Neural cell (in vitro differentiated cells): ENCODE measurements at regions not wholly inside any gene's neighbourhood (a gene's known extent, or its start where the extent isn't known, plus 50 kb on each side); places are given as distances from the start of the nearest gene placed in this dataset.
"Not testable (repeated sequence)": the region's sequence is repeated elsewhere in the genome, so short reads cannot be mapped to it uniquely, and the experiment has no call there.

Experiments
- H2AFZ ChIP-seq: fragments of 200-600, 300-800 bp; sonication (generic), shearing (Covaris generic); 2 replicates; pipeline ENCODE4 v1.6.0; 2014; ENCODE audit warnings: low read depth, mild to moderate bottlenecking, antibody characterized with exemption, low read length, moderate library complexity
- H3F3A ChIP-seq: fragments of 200-600 bp; shearing (Covaris generic); 2 replicates; pipeline ENCODE4 v1.6.1; 2016; ENCODE audit warnings: mild to moderate bottlenecking, moderate library complexity, mixed read lengths, antibody characterized with exemption, low read length; ENCODE audit not compliant: insufficient read depth, poor library complexity, severe bottlenecking
- H3K27ac ChIP-seq: fragments of 200-600, 300-800 bp; sonication (generic), shearing (Covaris generic); 2 replicates; pipeline ENCODE4 v1.5.1; 2014; ENCODE audit warnings: mild to moderate bottlenecking, low read length, moderate library complexity
- H3K27me3 ChIP-seq: fragments of 300-800, 200-600 bp; sonication (generic), shearing (Covaris generic); 2 replicates; pipeline ENCODE4 v1.6.0; 2014; ENCODE audit warnings: mild to moderate bottlenecking, low read depth, low read length, moderate library complexity; ENCODE audit not compliant: insufficient read depth
- H3K36me3 ChIP-seq: fragments of 300-800, 200-600 bp; sonication (generic), shearing (Covaris generic); 2 replicates; pipeline ENCODE4 v1.5.1; 2014; ENCODE audit warnings: mild to moderate bottlenecking, antibody characterized with exemption, low read length, moderate library complexity; ENCODE audit not compliant: insufficient read depth
- H3K4me2 ChIP-seq: fragments of 300-800, 200-600 bp; sonication (generic), shearing (Covaris generic); 2 replicates; pipeline ENCODE4 v1.6.0; 2014; ENCODE audit warnings: mild to moderate bottlenecking, low read length
- H3K4me3 ChIP-seq: fragments of 300-800, 200-600 bp; sonication (generic), shearing (Covaris generic); 2 replicates; pipeline ENCODE4 v1.5.1; 2014; ENCODE audit warnings: mild to moderate bottlenecking, low read length, moderate library complexity
- H3K79me2 ChIP-seq: fragments of 200-600 bp; shearing (Covaris generic); replicated peaks from 2 replicates; pipeline ENCODE4 v1.6.0; 2014; ENCODE audit warnings: mild to moderate bottlenecking, low read length, moderate library complexity; ENCODE audit not compliant: insufficient read depth
- H3K9ac ChIP-seq: fragments of 300-800, 200-600 bp; sonication (generic), shearing (Covaris generic); 2 replicates; pipeline ENCODE4 v1.6.1; 2016; ENCODE audit warnings: mild to moderate bottlenecking, low read length, mixed read lengths
- H3K9me2 ChIP-seq: fragments of 200-600 bp; shearing (Covaris generic); 2 replicates; pipeline ENCODE4 v1.6.1; 2016; ENCODE audit warnings: mild to moderate bottlenecking, low read length, mixed read lengths; ENCODE audit not compliant: insufficient read depth
- H3K9me3 ChIP-seq: fragments of 200-600, 300-800 bp; sonication (generic), shearing (Covaris generic); 2 replicates; pipeline ENCODE4 v1.6.1; 2016; ENCODE audit warnings: mild to moderate bottlenecking, mixed run types, low read length, moderate library complexity, mixed read lengths
- H4K20me1 ChIP-seq: fragments of 200-600 bp; shearing (Covaris generic); 2 replicates; pipeline ENCODE4 v1.6.1; 2016; ENCODE audit warnings: mild to moderate bottlenecking, mixed run types; ENCODE audit not compliant: insufficient read depth
- EP300 ChIP-seq: fragments of 450-650 bp; conservative IDR thresholded peaks from 2 replicates; pipeline ENCODE4 v1.6.1; 2014; ENCODE audit warnings: antibody characterized with exemption, mild to moderate bottlenecking, moderate library complexity; ENCODE audit not compliant: poor library complexity, severe bottlenecking
- EZH2 ChIP-seq: fragments of 200-600, 300-800 bp; shearing (Covaris generic), sonication (generic); IDR thresholded peaks from 2 replicates; pipeline ENCODE4 v1.6.1; 2014; ENCODE audit warnings: antibody characterized with exemption, low read length, borderline replicate concordance, mild to moderate bottlenecking; ENCODE audit not compliant: insufficient read depth, poor library complexity, severe bottlenecking
- MXI1 ChIP-seq: fragments of 450-650 bp; conservative IDR thresholded peaks from 2 replicates; pipeline ENCODE4 v1.6.1; 2014; ENCODE audit warnings: antibody characterized with exemption, mild to moderate bottlenecking; ENCODE audit not compliant: poor library complexity, severe bottlenecking
- POLR2AphosphoS5 ChIP-seq: IDR thresholded peaks from 2 replicates; pipeline ENCODE4 v1.6.1; 2012
- RAD21 ChIP-seq: fragments of 450-650 bp; conservative IDR thresholded peaks from 2 replicates; pipeline ENCODE4 v1.6.1; 2014; ENCODE audit warnings: antibody characterized with exemption, mild to moderate bottlenecking, moderate library complexity
- SMC3 ChIP-seq: fragments of 450-650 bp; conservative IDR thresholded peaks from 2 replicates; pipeline ENCODE4 v1.6.1; 2014; ENCODE audit warnings: antibody characterized with exemption, mild to moderate bottlenecking, moderate library complexity; ENCODE audit not compliant: poor library complexity
- TAF1 ChIP-seq: IDR thresholded peaks from 2 replicates; pipeline ENCODE4 v1.6.1; 2012; ENCODE audit warnings: low read depth
- TF ChIP-seq, protein P1 (sequence below): IDR thresholded peaks from 2 replicates; pipeline ENCODE4 v1.6.1; 2012; ENCODE audit warnings: borderline replicate concordance

- Histone ChIP-seq H3K27me3 (peaks cover 31% of the 10 kb centered on the region), H3K79me2 (no peaks in the 10 kb centered on the region), H3K9ac (peak overlapping the region; percentile 16), H4K20me1 (no peaks in the 10 kb centered on the region), H3K36me3 (no peaks in the 10 kb centered on the region), H3F3A (no peaks in the 10 kb centered on the region), H3K9me2 (no peaks in the 10 kb centered on the region), H3K9me3 (no peaks in the 10 kb centered on the region), H3K27ac (no peak overlapping the region), H3K4me3 (peak overlapping the region; percentile 54), H3K4me2 (no peak overlapping the region), H2AFZ (no peak overlapping the region)
- TF ChIP-seq RAD21 (no peak), EZH2 (no peak), MXI1 (no peak), TAF1 (no peak), EP300 (no peak), POLR2AphosphoS5 (no peak), SMC3 (no peak)
- TF ChIP-seq, protein P1, sequence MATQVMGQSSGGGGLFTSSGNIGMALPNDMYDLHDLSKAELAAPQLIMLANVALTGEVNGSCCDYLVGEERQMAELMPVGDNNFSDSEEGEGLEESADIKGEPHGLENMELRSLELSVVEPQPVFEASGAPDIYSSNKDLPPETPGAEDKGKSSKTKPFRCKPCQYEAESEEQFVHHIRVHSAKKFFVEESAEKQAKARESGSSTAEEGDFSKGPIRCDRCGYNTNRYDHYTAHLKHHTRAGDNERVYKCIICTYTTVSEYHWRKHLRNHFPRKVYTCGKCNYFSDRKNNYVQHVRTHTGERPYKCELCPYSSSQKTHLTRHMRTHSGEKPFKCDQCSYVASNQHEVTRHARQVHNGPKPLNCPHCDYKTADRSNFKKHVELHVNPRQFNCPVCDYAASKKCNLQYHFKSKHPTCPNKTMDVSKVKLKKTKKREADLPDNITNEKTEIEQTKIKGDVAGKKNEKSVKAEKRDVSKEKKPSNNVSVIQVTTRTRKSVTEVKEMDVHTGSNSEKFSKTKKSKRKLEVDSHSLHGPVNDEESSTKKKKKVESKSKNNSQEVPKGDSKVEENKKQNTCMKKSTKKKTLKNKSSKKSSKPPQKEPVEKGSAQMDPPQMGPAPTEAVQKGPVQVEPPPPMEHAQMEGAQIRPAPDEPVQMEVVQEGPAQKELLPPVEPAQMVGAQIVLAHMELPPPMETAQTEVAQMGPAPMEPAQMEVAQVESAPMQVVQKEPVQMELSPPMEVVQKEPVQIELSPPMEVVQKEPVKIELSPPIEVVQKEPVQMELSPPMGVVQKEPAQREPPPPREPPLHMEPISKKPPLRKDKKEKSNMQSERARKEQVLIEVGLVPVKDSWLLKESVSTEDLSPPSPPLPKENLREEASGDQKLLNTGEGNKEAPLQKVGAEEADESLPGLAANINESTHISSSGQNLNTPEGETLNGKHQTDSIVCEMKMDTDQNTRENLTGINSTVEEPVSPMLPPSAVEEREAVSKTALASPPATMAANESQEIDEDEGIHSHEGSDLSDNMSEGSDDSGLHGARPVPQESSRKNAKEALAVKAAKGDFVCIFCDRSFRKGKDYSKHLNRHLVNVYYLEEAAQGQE: no peak
Observed at GRCh38 chr7:32761451-32762205, 129.9 kb downstream of the KBTBD2 start.

DNA sequence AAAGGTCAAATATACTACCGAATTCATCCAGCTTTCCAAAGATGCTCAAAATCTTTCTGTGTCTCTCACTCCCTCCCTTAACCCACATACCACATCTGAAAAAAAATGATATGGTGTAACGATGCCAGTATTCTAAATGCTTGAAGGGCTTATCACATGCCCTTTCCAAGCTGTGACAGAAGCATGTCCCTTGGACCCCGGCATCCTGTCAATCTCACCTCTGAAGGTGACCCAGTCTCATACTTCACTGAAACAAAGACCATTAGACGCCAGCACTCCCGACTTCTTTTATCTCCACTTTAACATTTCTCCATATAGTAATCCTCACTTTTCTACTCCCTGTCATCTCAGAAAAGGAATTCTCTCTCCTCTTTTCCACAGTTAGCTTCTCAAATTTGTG lies 130.8 kb downstream of the KBTBD2 start:
- not testable (repeated sequence) for H3K9me3 ChIP-seq, H3K36me3 ChIP-seq, H3K4me3 ChIP-seq, H2AFZ ChIP-seq, H3K9me2 ChIP-seq, H3K4me2 ChIP-seq, H3K27ac ChIP-seq, H3F3A ChIP-seq, H3K9ac ChIP-seq, H3K79me2 ChIP-seq, H4K20me1 ChIP-seq
- H3K27me3 ChIP-seq: peaks cover 31% of the 10 kb centered on the region

DNA sequence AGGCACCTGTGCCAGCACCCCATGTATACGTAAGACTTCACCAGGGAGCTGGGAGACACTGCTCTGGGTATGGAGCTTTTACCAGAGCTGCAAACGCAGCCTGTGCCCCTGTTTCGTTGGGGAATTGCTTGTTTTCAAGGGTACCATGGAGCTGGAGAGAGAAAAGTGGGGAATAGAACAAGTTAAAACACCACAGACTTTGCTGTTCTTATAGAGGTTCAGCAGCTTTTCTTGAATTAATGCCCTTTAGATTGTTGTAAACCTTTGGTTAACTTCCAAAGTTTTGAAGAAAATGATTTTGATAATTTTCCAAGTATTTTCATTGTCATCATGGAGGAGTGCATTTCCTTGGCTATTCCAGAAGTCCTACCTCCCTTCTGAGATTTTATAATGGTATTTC lies 131.7 kb downstream of the KBTBD2 start:
- not testable (repeated sequence) for H3K9me3 ChIP-seq, H3K27ac ChIP-seq, H3F3A ChIP-seq, H3K36me3 ChIP-seq, H3K4me3 ChIP-seq, H3K79me2 ChIP-seq, H3K4me2 ChIP-seq, H3K9me2 ChIP-seq, H2AFZ ChIP-seq, H3K9ac ChIP-seq, H4K20me1 ChIP-seq
- H3K27me3 ChIP-seq: peaks cover 31% of the 10 kb centered on the region

DNA sequence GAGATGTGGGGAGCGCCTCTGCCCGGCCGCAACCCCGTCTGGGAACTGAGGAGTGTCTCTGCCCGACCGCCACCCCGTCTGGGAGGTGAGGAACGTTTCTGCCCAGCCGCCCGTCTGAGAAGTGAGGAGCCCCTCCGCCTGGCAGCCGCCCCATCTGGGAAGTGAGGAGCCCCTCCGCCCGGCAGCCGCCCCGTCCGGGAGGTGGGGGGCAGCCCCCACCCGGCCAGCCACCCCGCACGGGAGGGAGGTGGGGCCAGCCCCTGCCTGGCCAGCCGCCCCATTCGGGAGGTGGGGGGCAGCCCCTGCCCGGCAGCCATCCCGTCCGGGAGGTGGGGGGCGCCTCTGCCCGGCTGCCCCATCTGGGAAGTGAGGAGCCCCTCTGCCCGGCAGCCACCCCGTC lies 137.7 kb downstream of the KBTBD2 start:
- not testable (repeated sequence) for H3K9me2 ChIP-seq, H3K27ac ChIP-seq, H3F3A ChIP-seq, H3K9ac ChIP-seq, H2AFZ ChIP-seq, H3K27me3 ChIP-seq, H3K9me3 ChIP-seq, H3K79me2 ChIP-seq, H3K36me3 ChIP-seq, H3K4me3 ChIP-seq, H4K20me1 ChIP-seq, H3K4me2 ChIP-seq

DNA sequence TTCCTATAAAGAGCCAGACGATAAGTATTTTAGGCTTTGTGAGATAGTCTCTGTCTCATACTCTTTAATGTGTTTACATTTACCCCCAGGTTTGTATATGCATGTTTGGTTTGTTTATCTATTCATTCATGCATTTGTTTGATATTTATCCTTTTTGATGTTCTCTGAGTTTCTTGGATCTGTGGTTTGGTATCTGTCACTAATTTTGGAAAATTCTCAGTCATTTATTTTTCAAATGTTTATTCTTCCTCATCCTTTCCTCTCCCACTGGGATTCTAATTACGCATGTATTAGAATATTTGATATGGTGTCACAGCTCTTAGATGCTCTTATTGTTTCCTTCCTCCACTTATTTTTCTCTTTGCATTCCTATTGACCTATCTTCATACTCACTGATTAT lies 143.2 kb downstream of the KBTBD2 start:
- H3K79me2 ChIP-seq, H3K9me2 ChIP-seq, H3K27ac ChIP-seq, H3K36me3 ChIP-seq, H3K27me3 ChIP-seq, H4K20me1 ChIP-seq, H3K4me2 ChIP-seq, H2AFZ ChIP-seq, H3K9me3 ChIP-seq, H3F3A ChIP-seq, H3K4me3 ChIP-seq, H3K9ac ChIP-seq: not testable (repeated sequence)
